ENCODE measurements at regions not wholly inside any gene's neighbourhood (a gene's known extent, or its start where the extent isn't known, plus 50 kb on each side); places are given as distances from the start of the nearest gene placed in this dataset.
"Not testable (repeated sequence)": the region's sequence is repeated elsewhere in the genome, so short reads cannot be mapped to it uniquely, and the experiment has no call there.

DNA sequence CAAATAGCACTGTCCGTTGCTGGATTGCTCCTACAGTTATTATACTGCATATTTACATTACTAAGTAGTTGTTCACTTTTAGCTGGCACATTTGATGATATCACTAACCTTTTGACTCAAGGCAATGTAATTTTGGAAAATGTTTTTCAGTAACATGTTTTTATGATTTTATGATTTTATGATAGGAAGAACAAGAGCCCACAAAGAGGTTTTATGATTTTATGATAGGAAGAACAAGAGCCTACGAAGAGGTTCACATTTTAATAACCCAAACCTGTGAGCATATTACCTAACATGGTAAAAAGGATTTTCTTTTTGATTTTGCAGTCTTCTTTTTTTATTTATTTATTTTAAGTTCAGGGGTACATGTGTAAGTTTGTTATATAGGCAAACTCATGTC is 172.3 kb upstream of the TPM1 start:
- no peaks in the 10 kb centered on the region for H3F3A ChIP-seq (ENCODE audit: insufficient read depth, low read length)
- no peak overlapping the region for H2AFZ ChIP-seq (ENCODE audit: low read length)
- H3K4me1 ChIP-seq (ENCODE audit: low read length) = no peaks in the 10 kb centered on the region
- no peaks in the 10 kb centered on the region for H4K20me1 ChIP-seq (ENCODE audit: insufficient read depth, low read length)
- DNase-seq = no peak
- no peak overlapping the region for H3K27ac ChIP-seq (ENCODE audit: low read length)
- no peak overlapping the region for H3K9ac ChIP-seq (ENCODE audit: low read length)
- no peaks in the 10 kb centered on the region for H3K9me3 ChIP-seq (replicated peaks; ENCODE audit: insufficient read depth, low read length)
- TF ChIP-seq EZH2 (optimal IDR thresholded peaks at IDR 0.05; ENCODE audit: low read depth, low read length) (no peak), EZH2phosphoT487 (IDR thresholded peaks at IDR 0.05; ENCODE audit: low read length) (no peak)
- TF ChIP-seq, protein P1, sequence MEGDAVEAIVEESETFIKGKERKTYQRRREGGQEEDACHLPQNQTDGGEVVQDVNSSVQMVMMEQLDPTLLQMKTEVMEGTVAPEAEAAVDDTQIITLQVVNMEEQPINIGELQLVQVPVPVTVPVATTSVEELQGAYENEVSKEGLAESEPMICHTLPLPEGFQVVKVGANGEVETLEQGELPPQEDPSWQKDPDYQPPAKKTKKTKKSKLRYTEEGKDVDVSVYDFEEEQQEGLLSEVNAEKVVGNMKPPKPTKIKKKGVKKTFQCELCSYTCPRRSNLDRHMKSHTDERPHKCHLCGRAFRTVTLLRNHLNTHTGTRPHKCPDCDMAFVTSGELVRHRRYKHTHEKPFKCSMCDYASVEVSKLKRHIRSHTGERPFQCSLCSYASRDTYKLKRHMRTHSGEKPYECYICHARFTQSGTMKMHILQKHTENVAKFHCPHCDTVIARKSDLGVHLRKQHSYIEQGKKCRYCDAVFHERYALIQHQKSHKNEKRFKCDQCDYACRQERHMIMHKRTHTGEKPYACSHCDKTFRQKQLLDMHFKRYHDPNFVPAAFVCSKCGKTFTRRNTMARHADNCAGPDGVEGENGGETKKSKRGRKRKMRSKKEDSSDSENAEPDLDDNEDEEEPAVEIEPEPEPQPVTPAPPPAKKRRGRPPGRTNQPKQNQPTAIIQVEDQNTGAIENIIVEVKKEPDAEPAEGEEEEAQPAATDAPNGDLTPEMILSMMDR (IDR thresholded peaks at IDR 0.05; ENCODE audit: low read length) = no peak
- H3K4me3 ChIP-seq (ENCODE audit: low read length) = no peak overlapping the region
- no peaks in the 10 kb centered on the region for H3K79me2 ChIP-seq (ENCODE audit: low read length)
- H3K9me2 ChIP-seq (replicated peaks; ENCODE audit: insufficient read depth, low read length) = no peaks in the 10 kb centered on the region
- no peaks in the 10 kb centered on the region for H3K27me3 ChIP-seq (replicated peaks; ENCODE audit: insufficient read depth, low read length)
- no peak overlapping the region for H3K4me2 ChIP-seq (ENCODE audit: low read depth, low read length)
- H3K36me3 ChIP-seq (replicated peaks; ENCODE audit: insufficient read depth, low read length) = no peaks in the 10 kb centered on the region

DNA sequence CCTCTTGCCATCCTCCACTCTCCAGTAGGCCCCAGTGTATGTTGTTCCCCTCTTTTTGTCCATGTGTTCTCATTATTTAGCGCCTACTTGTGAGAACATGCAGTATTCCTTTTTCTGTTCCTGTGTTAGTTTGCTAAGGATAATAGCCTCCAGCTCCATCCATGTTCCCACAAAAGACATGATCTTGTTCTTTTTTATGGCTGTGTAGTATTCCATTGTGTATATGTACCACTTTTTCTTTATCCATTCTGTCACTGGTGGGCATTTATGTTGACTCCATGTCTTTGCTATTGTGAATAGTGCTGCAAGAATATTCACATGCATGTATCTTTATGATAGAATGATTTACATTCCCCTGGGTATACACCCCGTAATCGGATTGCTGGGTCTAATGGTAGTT is 171.8 kb upstream of the TPM1 start:
- H3K9me3 ChIP-seq (replicated peaks; ENCODE audit: insufficient read depth, low read length); H2AFZ ChIP-seq (ENCODE audit: low read length); H3K36me3 ChIP-seq (replicated peaks; ENCODE audit: insufficient read depth, low read length); H3K79me2 ChIP-seq (ENCODE audit: low read length); H3K4me3 ChIP-seq (ENCODE audit: low read length); H3K27me3 ChIP-seq (replicated peaks; ENCODE audit: insufficient read depth, low read length); DNase-seq; H3K27ac ChIP-seq (ENCODE audit: low read length); H3K9ac ChIP-seq (ENCODE audit: low read length); H3K4me2 ChIP-seq (ENCODE audit: low read depth, low read length); H4K20me1 ChIP-seq (ENCODE audit: insufficient read depth, low read length); H3K9me2 ChIP-seq (replicated peaks; ENCODE audit: insufficient read depth, low read length); H3K4me1 ChIP-seq (ENCODE audit: low read length); H3F3A ChIP-seq (ENCODE audit: insufficient read depth, low read length): not testable (repeated sequence)

GRCh38 chr15:62873203-62873602 is 169.3 kb upstream of the TPM1 start:
- Histone ChIP-seq H3K9me3 (replicated peaks; ENCODE audit: insufficient read depth, low read length) (no peaks in the 10 kb centered on the region), H3F3A (ENCODE audit: insufficient read depth, low read length) (no peaks in the 10 kb centered on the region), H3K4me3 (ENCODE audit: low read length) (no peak overlapping the region), H3K9ac (ENCODE audit: low read length) (no peak overlapping the region), H2AFZ (ENCODE audit: low read length) (no peak overlapping the region), H3K4me2 (ENCODE audit: low read depth, low read length) (no peak overlapping the region), H3K36me3 (replicated peaks; ENCODE audit: insufficient read depth, low read length) (no peaks in the 10 kb centered on the region), H3K27ac (ENCODE audit: low read length) (no peak overlapping the region), H3K27me3 (replicated peaks; ENCODE audit: insufficient read depth, low read length) (no peaks in the 10 kb centered on the region), H3K79me2 (ENCODE audit: low read length) (no peaks in the 10 kb centered on the region), H3K4me1 (ENCODE audit: low read length) (no peaks in the 10 kb centered on the region), H4K20me1 (ENCODE audit: insufficient read depth, low read length) (no peaks in the 10 kb centered on the region), H3K9me2 (replicated peaks; ENCODE audit: insufficient read depth, low read length) (no peaks in the 10 kb centered on the region)
- no peak for TF ChIP-seq EZH2 (optimal IDR thresholded peaks at IDR 0.05; ENCODE audit: low read depth, low read length)
- TF ChIP-seq EZH2phosphoT487 (IDR thresholded peaks at IDR 0.05; ENCODE audit: low read length) = no peak
- TF ChIP-seq, protein P1 (IDR thresholded peaks at IDR 0.05; ENCODE audit: low read length) = no peak
- DNase-seq = no peak

GRCh38 chr15:62874064-62874463 is 168.5 kb upstream of the TPM1 start:
- Histone ChIP-seq H4K20me1 (ENCODE audit: insufficient read depth, low read length) (no peaks in the 10 kb centered on the region), H3K4me1 (ENCODE audit: low read length) (no peaks in the 10 kb centered on the region), H3F3A (ENCODE audit: insufficient read depth, low read length) (no peaks in the 10 kb centered on the region), H2AFZ (ENCODE audit: low read length) (no peak overlapping the region), H3K9me2 (replicated peaks; ENCODE audit: insufficient read depth, low read length) (no peaks in the 10 kb centered on the region), H3K4me3 (ENCODE audit: low read length) (no peak overlapping the region), H3K27me3 (replicated peaks; ENCODE audit: insufficient read depth, low read length) (no peaks in the 10 kb centered on the region), H3K27ac (ENCODE audit: low read length) (no peak overlapping the region), H3K4me2 (ENCODE audit: low read depth, low read length) (no peak overlapping the region), H3K36me3 (replicated peaks; ENCODE audit: insufficient read depth, low read length) (no peaks in the 10 kb centered on the region), H3K9me3 (replicated peaks; ENCODE audit: insufficient read depth, low read length) (no peaks in the 10 kb centered on the region), H3K79me2 (ENCODE audit: low read length) (no peaks in the 10 kb centered on the region), H3K9ac (ENCODE audit: low read length) (no peak overlapping the region)
- TF ChIP-seq, protein P1 (IDR thresholded peaks at IDR 0.05; ENCODE audit: low read length) = no peak
- TF ChIP-seq EZH2 (optimal IDR thresholded peaks at IDR 0.05; ENCODE audit: low read depth, low read length) (no peak), EZH2phosphoT487 (IDR thresholded peaks at IDR 0.05; ENCODE audit: low read length) (no peak)
- DNase-seq = no peak

Data from MM.1S (cell line).